ENCODE measurements at regions not wholly inside any gene's neighbourhood (a gene's known extent, or its start where the extent isn't known, plus 50 kb on each side); places are given as distances from the start of the nearest gene placed in this dataset.
"Not testable (repeated sequence)": the region's sequence is repeated elsewhere in the genome, so short reads cannot be mapped to it uniquely, and the experiment has no call there.

DNA sequence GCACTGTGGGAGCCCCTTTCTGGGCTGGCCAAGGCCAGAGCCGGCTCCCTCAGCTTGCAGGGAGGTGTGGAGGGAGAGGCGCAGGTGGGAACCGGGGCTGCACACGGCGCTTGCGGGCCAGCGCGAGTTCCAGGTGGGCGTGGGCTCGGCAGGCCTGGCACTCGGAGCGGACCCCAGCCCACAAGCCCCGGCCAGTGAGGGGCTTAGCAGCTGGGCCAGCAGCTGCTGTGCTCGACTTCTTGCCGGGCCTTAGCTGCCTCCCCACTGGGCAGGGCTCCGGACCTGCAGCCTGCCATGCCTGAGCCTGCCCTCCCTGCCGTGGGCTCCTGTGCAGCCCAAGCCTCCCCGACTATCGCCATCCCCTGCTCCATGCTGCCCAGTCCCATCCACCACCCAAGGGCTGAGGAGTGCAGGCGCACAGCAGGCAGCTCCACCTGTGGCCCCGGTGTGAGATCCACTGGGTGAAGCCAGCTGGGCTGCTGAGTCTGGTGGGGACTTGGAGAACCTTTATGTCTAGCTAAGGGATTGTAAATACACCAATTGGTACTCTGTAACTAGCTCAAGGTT lies 61.9 kb downstream of the OXSM start:
- TF ChIP-seq, protein P1, sequence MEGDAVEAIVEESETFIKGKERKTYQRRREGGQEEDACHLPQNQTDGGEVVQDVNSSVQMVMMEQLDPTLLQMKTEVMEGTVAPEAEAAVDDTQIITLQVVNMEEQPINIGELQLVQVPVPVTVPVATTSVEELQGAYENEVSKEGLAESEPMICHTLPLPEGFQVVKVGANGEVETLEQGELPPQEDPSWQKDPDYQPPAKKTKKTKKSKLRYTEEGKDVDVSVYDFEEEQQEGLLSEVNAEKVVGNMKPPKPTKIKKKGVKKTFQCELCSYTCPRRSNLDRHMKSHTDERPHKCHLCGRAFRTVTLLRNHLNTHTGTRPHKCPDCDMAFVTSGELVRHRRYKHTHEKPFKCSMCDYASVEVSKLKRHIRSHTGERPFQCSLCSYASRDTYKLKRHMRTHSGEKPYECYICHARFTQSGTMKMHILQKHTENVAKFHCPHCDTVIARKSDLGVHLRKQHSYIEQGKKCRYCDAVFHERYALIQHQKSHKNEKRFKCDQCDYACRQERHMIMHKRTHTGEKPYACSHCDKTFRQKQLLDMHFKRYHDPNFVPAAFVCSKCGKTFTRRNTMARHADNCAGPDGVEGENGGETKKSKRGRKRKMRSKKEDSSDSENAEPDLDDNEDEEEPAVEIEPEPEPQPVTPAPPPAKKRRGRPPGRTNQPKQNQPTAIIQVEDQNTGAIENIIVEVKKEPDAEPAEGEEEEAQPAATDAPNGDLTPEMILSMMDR (IDR thresholded peaks at IDR 0.05) = not testable (repeated sequence)
- TF ChIP-seq, protein P2, sequence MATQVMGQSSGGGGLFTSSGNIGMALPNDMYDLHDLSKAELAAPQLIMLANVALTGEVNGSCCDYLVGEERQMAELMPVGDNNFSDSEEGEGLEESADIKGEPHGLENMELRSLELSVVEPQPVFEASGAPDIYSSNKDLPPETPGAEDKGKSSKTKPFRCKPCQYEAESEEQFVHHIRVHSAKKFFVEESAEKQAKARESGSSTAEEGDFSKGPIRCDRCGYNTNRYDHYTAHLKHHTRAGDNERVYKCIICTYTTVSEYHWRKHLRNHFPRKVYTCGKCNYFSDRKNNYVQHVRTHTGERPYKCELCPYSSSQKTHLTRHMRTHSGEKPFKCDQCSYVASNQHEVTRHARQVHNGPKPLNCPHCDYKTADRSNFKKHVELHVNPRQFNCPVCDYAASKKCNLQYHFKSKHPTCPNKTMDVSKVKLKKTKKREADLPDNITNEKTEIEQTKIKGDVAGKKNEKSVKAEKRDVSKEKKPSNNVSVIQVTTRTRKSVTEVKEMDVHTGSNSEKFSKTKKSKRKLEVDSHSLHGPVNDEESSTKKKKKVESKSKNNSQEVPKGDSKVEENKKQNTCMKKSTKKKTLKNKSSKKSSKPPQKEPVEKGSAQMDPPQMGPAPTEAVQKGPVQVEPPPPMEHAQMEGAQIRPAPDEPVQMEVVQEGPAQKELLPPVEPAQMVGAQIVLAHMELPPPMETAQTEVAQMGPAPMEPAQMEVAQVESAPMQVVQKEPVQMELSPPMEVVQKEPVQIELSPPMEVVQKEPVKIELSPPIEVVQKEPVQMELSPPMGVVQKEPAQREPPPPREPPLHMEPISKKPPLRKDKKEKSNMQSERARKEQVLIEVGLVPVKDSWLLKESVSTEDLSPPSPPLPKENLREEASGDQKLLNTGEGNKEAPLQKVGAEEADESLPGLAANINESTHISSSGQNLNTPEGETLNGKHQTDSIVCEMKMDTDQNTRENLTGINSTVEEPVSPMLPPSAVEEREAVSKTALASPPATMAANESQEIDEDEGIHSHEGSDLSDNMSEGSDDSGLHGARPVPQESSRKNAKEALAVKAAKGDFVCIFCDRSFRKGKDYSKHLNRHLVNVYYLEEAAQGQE (IDR thresholded peaks at IDR 0.05; ENCODE audit: low read depth, low read length) = not testable (repeated sequence)
- not testable (repeated sequence) for TF ChIP-seq SMC3 (IDR thresholded peaks at IDR 0.05; ENCODE audit: low read depth, low read length); FOSL2 (IDR thresholded peaks at IDR 0.05; ENCODE audit: borderline replicate concordance, low read depth); RAD21 (IDR thresholded peaks at IDR 0.05; ENCODE audit: low read length); CHD2 (IDR thresholded peaks at IDR 0.05; ENCODE audit: low read length, partially characterized antibody); JUND (IDR thresholded peaks at IDR 0.05); NRF1 (IDR thresholded peaks at IDR 0.05; ENCODE audit: low read depth, low read length); EP300 (IDR thresholded peaks at IDR 0.05; ENCODE audit: borderline replicate concordance in 1 of 2, low read depth in 1 of 2, low read length in 1 of 2); SIN3A (IDR thresholded peaks at IDR 0.05; ENCODE audit: borderline replicate concordance, low read depth, low read length); MXI1 (IDR thresholded peaks at IDR 0.05; ENCODE audit: low read depth, low read length); POLR2AphosphoS5 (IDR thresholded peaks at IDR 0.05; ENCODE audit: low read depth, low read length)
- TF ChIP-seq, protein P3, sequence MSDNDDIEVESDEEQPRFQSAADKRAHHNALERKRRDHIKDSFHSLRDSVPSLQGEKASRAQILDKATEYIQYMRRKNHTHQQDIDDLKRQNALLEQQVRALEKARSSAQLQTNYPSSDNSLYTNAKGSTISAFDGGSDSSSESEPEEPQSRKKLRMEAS (IDR thresholded peaks at IDR 0.05; ENCODE audit: low read depth) = not testable (repeated sequence)
- TF ChIP-seq, protein P4, sequence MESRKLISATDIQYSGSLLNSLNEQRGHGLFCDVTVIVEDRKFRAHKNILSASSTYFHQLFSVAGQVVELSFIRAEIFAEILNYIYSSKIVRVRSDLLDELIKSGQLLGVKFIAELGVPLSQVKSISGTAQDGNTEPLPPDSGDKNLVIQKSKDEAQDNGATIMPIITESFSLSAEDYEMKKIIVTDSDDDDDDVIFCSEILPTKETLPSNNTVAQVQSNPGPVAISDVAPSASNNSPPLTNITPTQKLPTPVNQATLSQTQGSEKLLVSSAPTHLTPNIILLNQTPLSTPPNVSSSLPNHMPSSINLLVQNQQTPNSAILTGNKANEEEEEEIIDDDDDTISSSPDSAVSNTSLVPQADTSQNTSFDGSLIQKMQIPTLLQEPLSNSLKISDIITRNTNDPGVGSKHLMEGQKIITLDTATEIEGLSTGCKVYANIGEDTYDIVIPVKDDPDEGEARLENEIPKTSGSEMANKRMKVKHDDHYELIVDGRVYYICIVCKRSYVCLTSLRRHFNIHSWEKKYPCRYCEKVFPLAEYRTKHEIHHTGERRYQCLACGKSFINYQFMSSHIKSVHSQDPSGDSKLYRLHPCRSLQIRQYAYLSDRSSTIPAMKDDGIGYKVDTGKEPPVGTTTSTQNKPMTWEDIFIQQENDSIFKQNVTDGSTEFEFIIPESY (IDR thresholded peaks at IDR 0.05; ENCODE audit: borderline replicate concordance, low read depth) = not testable (repeated sequence)

All from SK-N-SH (cell line).